Liver (tissue), 6 donors: ENCODE measurements at regions not wholly inside any gene's neighbourhood (a gene's known extent, or its start where the extent isn't known, plus 50 kb on each side); places are given as distances from the start of the nearest gene placed in this dataset.
"Not testable (repeated sequence)": the region's sequence is repeated elsewhere in the genome, so short reads cannot be mapped to it uniquely, and the experiment has no call there.

Source experiments
- DNase-seq: peaks from one replicate; pipeline ENCODE4 v3.0.0-alpha.2; 2017; ENCODE audit warnings: low spot score
- H3K27ac ChIP-seq, 2 donors: one replicate each; pipeline ENCODE4 v1.7.0; 2013; ENCODE audit warnings: inconsistent platforms in 2 of 2, low read length in 2 of 2, control low read depth in 1 of 2, low read depth in 1 of 2, mild to moderate bottlenecking in 1 of 2
- H3K27me3 ChIP-seq, 4 donors: one replicate each; pipeline versions ENCODE4 v1.6.1 to v1.7.0; 2013; ENCODE audit warnings: low read length in 3 of 4, inconsistent platforms in 1 of 4, mild to moderate bottlenecking in 1 of 4, moderate library complexity in 1 of 4; ENCODE audit not compliant: control insufficient read depth in 4 of 4, insufficient read depth in 4 of 4
- H3K36me3 ChIP-seq, 4 donors: one replicate each; pipeline versions ENCODE4 v1.6.1 to v1.7.0; 2013; ENCODE audit warnings: low read length in 3 of 4, mild to moderate bottlenecking in 3 of 4, low read depth in 1 of 4, moderate library complexity in 1 of 4; ENCODE audit not compliant: control insufficient read depth in 4 of 4, insufficient read depth in 3 of 4
- H3K4me1 ChIP-seq, 4 donors: one replicate each; pipeline versions ENCODE4 v1.6.1 to v1.7.0; 2013; ENCODE audit warnings: low read length in 3 of 4, mild to moderate bottlenecking in 3 of 4, moderate library complexity in 1 of 4; ENCODE audit not compliant: control insufficient read depth in 4 of 4, insufficient read depth in 4 of 4
- H3K4me3 ChIP-seq, 3 donors: one replicate each; pipeline versions ENCODE4 v1.6.1 to v1.7.0; 2013; ENCODE audit warnings: low read length in 3 of 3, control low read depth in 1 of 3, low read depth in 1 of 3, mild to moderate bottlenecking in 1 of 3
- H3K9ac ChIP-seq, 2 donors: one replicate each; pipeline ENCODE4 v1.7.0; 2013; ENCODE audit warnings: low read length in 2 of 2, mild to moderate bottlenecking in 2 of 2, moderate library complexity in 2 of 2, control low read depth in 1 of 2, low read depth in 1 of 2
- H3K9me3 ChIP-seq, 4 donors: one replicate each; pipeline versions ENCODE4 v1.6.1 to v1.7.0; 2013; ENCODE audit warnings: low read length in 3 of 4; ENCODE audit not compliant: control insufficient read depth in 4 of 4
- WGBS: extraction: QIAGEN DNeasy Blood & Tissue Kit; methylation state at CpG from one replicate; pipeline ENCODE4 v1.1.7; 2013; 5-methylcytosine and 5-hydroxymethylcytosine counted together
- donor health status: healthy.
- donor health status: healthy.
- donor health status: healthy.

DNA sequence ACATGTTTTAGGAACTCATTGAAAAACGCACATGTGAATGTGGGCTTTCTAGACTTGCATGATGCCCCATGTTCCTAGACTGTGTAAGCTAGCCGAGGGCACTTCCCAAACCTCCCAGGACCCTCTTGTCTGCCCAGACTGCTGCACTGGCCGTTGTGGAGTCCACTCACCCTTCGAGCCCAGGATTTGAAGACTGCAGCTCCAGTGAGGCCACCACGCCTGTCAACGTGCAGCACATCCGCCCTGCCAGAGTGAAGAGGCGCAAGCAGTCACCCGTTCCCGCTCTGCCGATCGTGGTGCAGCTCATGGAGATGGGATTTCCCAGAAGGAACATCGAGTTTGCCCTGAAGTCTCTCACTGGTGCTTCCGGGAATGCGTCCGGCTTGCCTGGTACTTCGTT lies 114.1 kb downstream of the GOLGA6L22 start:
- H3K4me1 ChIP-seq, H3K9ac ChIP-seq, DNase-seq, H3K27ac ChIP-seq, H3K27me3 ChIP-seq, H3K4me3 ChIP-seq, H3K9me3 ChIP-seq: not testable (repeated sequence)
- peaks cover 0 to 10% (median 7%) of the 10 kb centered on the region in 4 donors for H3K36me3 ChIP-seq
- WGBS, result 96% methylated on average over 17 of the region's 17 CpGs

- not testable (repeated sequence) for DNase-seq, H3K4me3 ChIP-seq, H3K9me3 ChIP-seq, H3K36me3 ChIP-seq, H3K4me1 ChIP-seq, H3K27me3 ChIP-seq, H3K27ac ChIP-seq, H3K9ac ChIP-seq
- 100% methylated on average over 1 of the region's 4 CpGs for WGBS
These were observed 119.1 kb downstream of the GOLGA6L22 start for GRCh38 chr15:22577828-22578227.

DNA sequence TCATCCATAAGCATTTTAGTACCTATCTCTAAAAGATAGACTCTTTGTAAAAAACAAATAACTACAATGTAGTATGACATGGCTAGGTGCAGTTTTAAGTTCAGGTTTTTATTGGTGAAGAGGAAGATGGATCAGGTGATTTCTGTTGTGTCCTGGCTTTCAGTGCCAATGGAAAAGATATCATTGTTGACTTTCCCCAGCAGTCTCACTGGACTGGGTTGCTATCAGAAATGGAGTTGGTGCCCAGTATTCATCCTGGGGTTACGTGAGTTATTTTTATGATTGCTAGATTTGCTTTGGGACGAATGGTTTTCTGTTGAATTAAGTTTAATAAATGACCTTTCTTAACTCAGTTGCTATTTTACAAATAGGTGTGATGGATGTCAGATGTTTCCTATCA lies 120.5 kb downstream of the GOLGA6L22 start:
- not testable (repeated sequence) for H3K9ac ChIP-seq, H3K27ac ChIP-seq, H3K4me1 ChIP-seq, H3K27me3 ChIP-seq, H3K9me3 ChIP-seq, H3K36me3 ChIP-seq, DNase-seq, H3K4me3 ChIP-seq
- no CpG with 5 or more reads among the region's 2 CpGs for WGBS

GRCh38 chr15:22587391-22587790 lies 128.7 kb downstream of the GOLGA6L22 start:
- H3K9ac ChIP-seq, H3K4me3 ChIP-seq, H3K9me3 ChIP-seq, H3K36me3 ChIP-seq, H3K4me1 ChIP-seq, H3K27ac ChIP-seq, H3K27me3 ChIP-seq, DNase-seq: not testable (repeated sequence)
- 98% methylated on average over 11 of the region's 14 CpGs for WGBS

- not testable (repeated sequence) for H3K9me3 ChIP-seq, H3K9ac ChIP-seq, H3K4me1 ChIP-seq, H3K36me3 ChIP-seq, H3K4me3 ChIP-seq, H3K27ac ChIP-seq, H3K27me3 ChIP-seq, DNase-seq
- 97% methylated on average over 10 of the region's 14 CpGs for WGBS
These were observed 139.8 kb downstream of the GOLGA6L22 start for GRCh38 chr15:22598552-22598951.

DNA sequence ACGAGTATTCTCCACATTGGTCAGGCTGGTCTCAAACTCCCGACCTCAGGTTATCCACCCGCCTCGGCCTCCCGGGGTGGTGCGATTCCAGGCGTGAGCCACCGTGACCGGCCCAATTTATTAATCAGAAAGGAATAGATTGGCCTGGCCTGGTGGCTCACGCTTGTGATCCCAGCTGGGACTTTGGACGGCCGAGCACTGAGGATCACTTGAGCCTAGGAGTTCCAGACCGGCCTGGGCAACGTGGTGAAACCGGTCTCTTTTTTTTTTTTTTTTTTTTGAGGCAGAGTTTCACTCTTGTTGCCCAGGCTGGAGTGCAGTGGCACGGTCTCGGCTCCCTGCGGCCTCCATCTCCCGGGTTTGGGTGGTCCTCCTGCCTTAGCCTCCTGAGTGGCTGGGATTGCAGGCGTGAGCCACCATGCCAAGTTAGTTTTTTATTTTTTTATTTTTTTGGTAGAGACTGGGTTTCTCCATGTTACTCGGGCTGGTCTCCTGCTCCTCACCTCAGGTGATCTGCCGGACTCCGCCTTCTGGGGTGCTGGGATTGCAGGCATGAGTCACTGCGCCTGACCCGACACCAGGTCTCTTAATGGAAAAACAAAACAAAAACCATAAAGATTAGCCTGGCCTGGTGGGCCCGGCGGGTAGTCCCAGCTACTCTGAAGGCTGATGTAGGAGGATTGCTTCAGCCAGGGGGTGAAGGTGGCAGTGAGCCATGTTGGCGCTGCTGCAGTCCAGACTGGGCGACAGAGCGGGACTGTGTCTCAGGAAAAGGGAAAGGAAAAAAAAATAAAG lies 141.0 kb downstream of the GOLGA6L22 start:
- H3K4me3 ChIP-seq, result not testable (repeated sequence)

DNA sequence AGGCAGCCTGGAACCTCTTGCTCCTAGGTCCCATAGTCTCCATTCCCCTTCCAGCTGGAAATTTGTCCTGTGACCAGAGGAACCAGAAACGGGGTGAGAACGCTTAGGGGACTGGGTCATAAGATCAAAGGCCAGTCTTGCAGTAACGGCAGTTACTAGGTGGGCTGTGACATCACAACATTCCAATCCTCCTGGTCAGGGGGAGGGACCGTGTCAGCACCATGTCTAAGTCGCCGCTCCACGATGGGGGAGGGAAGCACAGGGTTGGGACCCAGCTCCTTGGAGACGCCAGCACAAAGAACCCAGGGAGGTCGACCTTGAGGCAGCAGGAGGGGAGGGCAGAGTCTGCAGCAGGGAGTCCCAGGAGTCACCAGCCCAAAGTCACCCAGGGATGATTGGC lies 158.3 kb downstream of the GOLGA6L22 start:
- H3K4me3 ChIP-seq, H3K36me3 ChIP-seq, DNase-seq, H3K9ac ChIP-seq, H3K9me3 ChIP-seq, H3K4me1 ChIP-seq, H3K27ac ChIP-seq, H3K27me3 ChIP-seq: not testable (repeated sequence)
- 75% methylated on average over 9 of the region's 9 CpGs for WGBS

More for the DNA sequence above, 141.0 kb downstream of the GOLGA6L22 start:
- H3K27me3 ChIP-seq, H3K9me3 ChIP-seq, H3K27ac ChIP-seq, H3K9ac ChIP-seq, H3K36me3 ChIP-seq, H3K4me1 ChIP-seq, DNase-seq: not testable (repeated sequence)
- WGBS, result 96% methylated on average over 30 of the region's 30 CpGs

- not testable (repeated sequence) for H3K4me1 ChIP-seq, DNase-seq, H3K27me3 ChIP-seq, H3K9me3 ChIP-seq, H3K36me3 ChIP-seq, H3K9ac ChIP-seq, H3K27ac ChIP-seq, H3K4me3 ChIP-seq
- WGBS, result 43% methylated on average over 3 of the region's 3 CpGs
These were observed 154.7 kb upstream of the NIPA1 start for GRCh38 chr15:22631789-22632188.
